ENCODE measurements at regions not wholly inside any gene's neighbourhood (a gene's known extent, or its start where the extent isn't known, plus 50 kb on each side); places are given as distances from the start of the nearest gene placed in this dataset.

GRCh38 chr17:72206376-72206775, 85.6 kb downstream of the SOX9 start:
- Histone ChIP-seq H3K4me1 (ENCODE audit: control insufficient read depth in 1 of 2, insufficient read depth in 2 of 2, low read length in 2 of 2) (no peaks in the 10 kb centered on the region), H3K36me3 (ENCODE audit: control insufficient read depth in 1 of 2, insufficient read depth in 2 of 2, low read length in 2 of 2) (no peaks in the 10 kb centered on the region), H3K9me3 (ENCODE audit: control insufficient read depth in 1 of 2, low read length in 2 of 2) (no peaks in the 10 kb centered on the region), H3K4me3 (ENCODE audit: low read depth in 1 of 2, low read length in 2 of 2) (no peak overlapping the region), H3K27me3 (ENCODE audit: control insufficient read depth in 1 of 2, insufficient read depth in 2 of 2, low read length in 2 of 2) (no peaks in the 10 kb centered on the region), H3K9ac (ENCODE audit: low read depth in 1 of 2, low read length in 2 of 2) (no peak overlapping the region), H3K27ac (ENCODE audit: low read depth, low read length) (no peak overlapping the region)

GRCh38 chr17:72208832-72209231, 88.0 kb downstream of the SOX9 start:
- Histone ChIP-seq H3K9me3 (ENCODE audit: control insufficient read depth in 1 of 2, low read length in 2 of 2) (no peaks in the 10 kb centered on the region), H3K4me1 (ENCODE audit: control insufficient read depth in 1 of 2, insufficient read depth in 2 of 2, low read length in 2 of 2) (no peaks in the 10 kb centered on the region), H3K36me3 (ENCODE audit: control insufficient read depth in 1 of 2, insufficient read depth in 2 of 2, low read length in 2 of 2) (no peaks in the 10 kb centered on the region)

GRCh38 chr17:72212041-72212440, 91.2 kb downstream of the SOX9 start:
- Histone ChIP-seq H3K9ac (ENCODE audit: low read depth in 1 of 2, low read length in 2 of 2) (no peak overlapping the region), H3K27me3 (ENCODE audit: control insufficient read depth in 1 of 2, insufficient read depth in 2 of 2, low read length in 2 of 2) (no peaks in the 10 kb centered on the region), H3K9me3 (ENCODE audit: control insufficient read depth in 1 of 2, low read length in 2 of 2) (no peaks in the 10 kb centered on the region), H3K36me3 (ENCODE audit: control insufficient read depth in 1 of 2, insufficient read depth in 2 of 2, low read length in 2 of 2) (no peaks in the 10 kb centered on the region), H3K27ac (ENCODE audit: low read depth, low read length) (no peak overlapping the region), H3K4me3 (ENCODE audit: low read depth in 1 of 2, low read length in 2 of 2) (no peak overlapping the region), H3K4me1 (ENCODE audit: control insufficient read depth in 1 of 2, insufficient read depth in 2 of 2, low read length in 2 of 2) (no peaks in the 10 kb centered on the region)

More at GRCh38 chr17:72208832-72209231, 88.0 kb downstream of the SOX9 start:
- Histone ChIP-seq H3K27ac (ENCODE audit: low read depth, low read length) (no peak overlapping the region), H3K4me3 (ENCODE audit: low read depth in 1 of 2, low read length in 2 of 2) (no peak overlapping the region), H3K27me3 (ENCODE audit: control insufficient read depth in 1 of 2, insufficient read depth in 2 of 2, low read length in 2 of 2) (no peaks in the 10 kb centered on the region), H3K9ac (ENCODE audit: low read depth in 1 of 2, low read length in 2 of 2) (no peak overlapping the region)

- no peak overlapping the region for H3K4me3 ChIP-seq (ENCODE audit: low read depth in 1 of 2, low read length in 2 of 2)
- H3K4me1 ChIP-seq (ENCODE audit: control insufficient read depth in 1 of 2, insufficient read depth in 2 of 2, low read length in 2 of 2) = peaks cover 0 to 3% of the 10 kb centered on the region in 2 donors
- H3K27ac ChIP-seq (ENCODE audit: low read depth, low read length) = no peak overlapping the region
- no peak overlapping the region for H3K9ac ChIP-seq (ENCODE audit: low read depth in 1 of 2, low read length in 2 of 2)
- H3K36me3 ChIP-seq (ENCODE audit: control insufficient read depth in 1 of 2, insufficient read depth in 2 of 2, low read length in 2 of 2) = no peaks in the 10 kb centered on the region
- H3K9me3 ChIP-seq (ENCODE audit: control insufficient read depth in 1 of 2, low read length in 2 of 2) = no peaks in the 10 kb centered on the region
- H3K27me3 ChIP-seq (ENCODE audit: control insufficient read depth in 1 of 2, insufficient read depth in 2 of 2, low read length in 2 of 2) = no peaks in the 10 kb centered on the region
These were observed 94.7 kb downstream of the SOX9 start for GRCh38 chr17:72215490-72215889.

- Histone ChIP-seq H3K4me1 (ENCODE audit: control insufficient read depth in 1 of 2, insufficient read depth in 2 of 2, low read length in 2 of 2) (peaks cover 3 to 7% of the 10 kb centered on the region in 2 donors), H3K9ac (ENCODE audit: low read depth in 1 of 2, low read length in 2 of 2) (no peak overlapping the region), H3K27me3 (ENCODE audit: control insufficient read depth in 1 of 2, insufficient read depth in 2 of 2, low read length in 2 of 2) (no peaks in the 10 kb centered on the region), H3K4me3 (ENCODE audit: low read depth in 1 of 2, low read length in 2 of 2) (no peak overlapping the region), H3K27ac (ENCODE audit: low read depth, low read length) (no peak overlapping the region), H3K9me3 (ENCODE audit: control insufficient read depth in 1 of 2, low read length in 2 of 2) (no peaks in the 10 kb centered on the region), H3K36me3 (ENCODE audit: control insufficient read depth in 1 of 2, insufficient read depth in 2 of 2, low read length in 2 of 2) (no peaks in the 10 kb centered on the region)
These were observed 95.1 kb downstream of the SOX9 start for GRCh38 chr17:72215928-72216327.

GRCh38 chr17:72219137-72219823, 98.5 kb downstream of the SOX9 start:
- peak overlapping the region; percentile 62 to 69 for H3K4me3 ChIP-seq (ENCODE audit: low read depth in 1 of 2, low read length in 2 of 2)
- peak overlapping the region; percentile 23 to 26 for H3K9ac ChIP-seq (ENCODE audit: low read depth in 1 of 2, low read length in 2 of 2)
- H3K36me3 ChIP-seq (ENCODE audit: control insufficient read depth in 1 of 2, insufficient read depth in 2 of 2, low read length in 2 of 2) = no peaks in the 10 kb centered on the region

GRCh38 chr17:72219824-72220493, 99.1 kb downstream of the SOX9 start:
- Histone ChIP-seq H3K27ac (ENCODE audit: low read depth, low read length) (no peak overlapping the region), H3K4me3 (ENCODE audit: low read depth in 1 of 2, low read length in 2 of 2) (peak overlapping the region; percentile 62 to 69), H3K9ac (ENCODE audit: low read depth in 1 of 2, low read length in 2 of 2) (peak overlapping the region; percentile 3 to 23), H3K9me3 (ENCODE audit: control insufficient read depth in 1 of 2, low read length in 2 of 2) (no peaks in the 10 kb centered on the region), H3K27me3 (ENCODE audit: control insufficient read depth in 1 of 2, insufficient read depth in 2 of 2, low read length in 2 of 2) (no peaks in the 10 kb centered on the region), H3K4me1 (ENCODE audit: control insufficient read depth in 1 of 2, insufficient read depth in 2 of 2, low read length in 2 of 2) (peaks cover 13 to 18% of the 10 kb centered on the region in 2 donors), H3K36me3 (ENCODE audit: control insufficient read depth in 1 of 2, insufficient read depth in 2 of 2, low read length in 2 of 2) (no peaks in the 10 kb centered on the region)

More at GRCh38 chr17:72219137-72219823, 98.5 kb downstream of the SOX9 start:
- Histone ChIP-seq H3K9me3 (ENCODE audit: control insufficient read depth in 1 of 2, low read length in 2 of 2) (no peaks in the 10 kb centered on the region), H3K27ac (ENCODE audit: low read depth, low read length) (no peak overlapping the region), H3K4me1 (ENCODE audit: control insufficient read depth in 1 of 2, insufficient read depth in 2 of 2, low read length in 2 of 2) (peaks cover 13 to 18% of the 10 kb centered on the region in 2 donors), H3K27me3 (ENCODE audit: control insufficient read depth in 1 of 2, insufficient read depth in 2 of 2, low read length in 2 of 2) (no peaks in the 10 kb centered on the region)

- Histone ChIP-seq H3K27ac (ENCODE audit: low read depth, low read length) (peak overlapping the region; percentile 58), H3K9ac (ENCODE audit: low read depth in 1 of 2, low read length in 2 of 2) (no peak overlapping the region)
These were observed 102.0 kb downstream of the SOX9 start for GRCh38 chr17:72222661-72223380.

GRCh38 chr17:72223866-72224291, 103.1 kb downstream of the SOX9 start:
- Histone ChIP-seq H3K9me3 (ENCODE audit: control insufficient read depth in 1 of 2, low read length in 2 of 2) (no peaks in the 10 kb centered on the region), H3K4me3 (ENCODE audit: low read depth in 1 of 2, low read length in 2 of 2) (no peak overlapping the region), H3K36me3 (ENCODE audit: control insufficient read depth in 1 of 2, insufficient read depth in 2 of 2, low read length in 2 of 2) (no peaks in the 10 kb centered on the region), H3K9ac (ENCODE audit: low read depth in 1 of 2, low read length in 2 of 2) (no peak overlapping the region), H3K4me1 (ENCODE audit: control insufficient read depth in 1 of 2, insufficient read depth in 2 of 2, low read length in 2 of 2) (peaks cover 13 to 18% of the 10 kb centered on the region in 2 donors), H3K27me3 (ENCODE audit: control insufficient read depth in 1 of 2, insufficient read depth in 2 of 2, low read length in 2 of 2) (no peaks in the 10 kb centered on the region), H3K27ac (ENCODE audit: low read depth, low read length) (no peak overlapping the region)

More at GRCh38 chr17:72222661-72223380, 102.0 kb downstream of the SOX9 start:
- Histone ChIP-seq H3K4me3 (ENCODE audit: low read depth in 1 of 2, low read length in 2 of 2) (peak overlapping the region; percentile 18 to 40), H3K9me3 (ENCODE audit: control insufficient read depth in 1 of 2, low read length in 2 of 2) (no peaks in the 10 kb centered on the region), H3K4me1 (ENCODE audit: control insufficient read depth in 1 of 2, insufficient read depth in 2 of 2, low read length in 2 of 2) (peaks cover 13 to 18% of the 10 kb centered on the region in 2 donors), H3K27me3 (ENCODE audit: control insufficient read depth in 1 of 2, insufficient read depth in 2 of 2, low read length in 2 of 2) (no peaks in the 10 kb centered on the region), H3K36me3 (ENCODE audit: control insufficient read depth in 1 of 2, insufficient read depth in 2 of 2, low read length in 2 of 2) (no peaks in the 10 kb centered on the region)

- Histone ChIP-seq H3K27me3 (ENCODE audit: control insufficient read depth in 1 of 2, insufficient read depth in 2 of 2, low read length in 2 of 2) (no peaks in the 10 kb centered on the region), H3K4me3 (ENCODE audit: low read depth in 1 of 2, low read length in 2 of 2) (no peak overlapping the region), H3K9ac (ENCODE audit: low read depth in 1 of 2, low read length in 2 of 2) (no peak overlapping the region), H3K36me3 (ENCODE audit: control insufficient read depth in 1 of 2, insufficient read depth in 2 of 2, low read length in 2 of 2) (no peaks in the 10 kb centered on the region), H3K27ac (ENCODE audit: low read depth, low read length) (no peak overlapping the region), H3K4me1 (ENCODE audit: control insufficient read depth in 1 of 2, insufficient read depth in 2 of 2, low read length in 2 of 2) (peaks cover 9 to 12% of the 10 kb centered on the region in 2 donors), H3K9me3 (ENCODE audit: control insufficient read depth in 1 of 2, low read length in 2 of 2) (no peaks in the 10 kb centered on the region)
These were observed 105.5 kb downstream of the SOX9 start for GRCh38 chr17:72226322-72226721.

Data from duodenal mucosa (tissue), 2 donors.